Fibroblast of pulmonary artery (primary cell): ENCODE measurements at regions not wholly inside any gene's neighbourhood (a gene's known extent, or its start where the extent isn't known, plus 50 kb on each side); places are given as distances from the start of the nearest gene placed in this dataset.

Experiments
- DNase-seq: peaks from one replicate; pipeline ENCODE4 v3.0.0-alpha.2; 2010; ENCODE audit warnings: low read depth
- H3K4me3 ChIP-seq: replicated peaks from 2 replicates; pipeline ENCODE4 v1.5.1; 2011; ENCODE audit warnings: low read depth, mild to moderate bottlenecking, control low read depth, low read length, moderate library complexity
- CTCF ChIP-seq: IDR thresholded peaks from 2 replicates; pipeline ENCODE4 v1.5.1; 2011; ENCODE audit warnings: mild to moderate bottlenecking, control low read depth, low read length, inconsistent platforms; ENCODE audit errors: missing control alignments

GRCh38 chr20:18956890-18957289 is 143.3 kb downstream of the SCP2D1 start:
- H3K4me3 ChIP-seq: no peak overlapping the region
- TF ChIP-seq CTCF: no peak
- no peak for DNase-seq

GRCh38 chr20:18957328-18957727 is 143.7 kb downstream of the SCP2D1 start:
- DNase-seq: no peak
- H3K4me3 ChIP-seq: no peak overlapping the region
- no peak for TF ChIP-seq CTCF

GRCh38 chr20:18971121-18971520 is 157.5 kb downstream of the SCP2D1 start:
- DNase-seq: no peak
- TF ChIP-seq CTCF: no peak
- no peak overlapping the region for H3K4me3 ChIP-seq

- no peak overlapping the region for H3K4me3 ChIP-seq
- TF ChIP-seq CTCF: no peak
These were observed 158.0 kb downstream of the SCP2D1 start for GRCh38 chr20:18971574-18971973.

GRCh38 chr20:18972251-18972876 is 158.8 kb downstream of the SCP2D1 start:
- H3K4me3 ChIP-seq: no peak overlapping the region
- DNase-seq: no peak
- TF ChIP-seq CTCF: no peak

More at GRCh38 chr20:18971574-18971973, 158.0 kb downstream of the SCP2D1 start:
- DNase-seq: no peak

- TF ChIP-seq CTCF: no peak
- no peak overlapping the region for H3K4me3 ChIP-seq
- no peak for DNase-seq
These were observed 160.1 kb downstream of the SCP2D1 start for GRCh38 chr20:18973529-18974173.

- H3K4me3 ChIP-seq: no peak overlapping the region
- TF ChIP-seq CTCF: no peak
- no peak for DNase-seq
These were observed 161.1 kb downstream of the SCP2D1 start for GRCh38 chr20:18974660-18975059.
